Left lung (tissue), 4 donors: ENCODE measurements at regions not wholly inside any gene's neighbourhood (a gene's known extent, or its start where the extent isn't known, plus 50 kb on each side); places are given as distances from the start of the nearest gene placed in this dataset.

Experiments used
- ATAC-seq: fragments of 200-7000 bp; cut with Tn5 transposase; one replicate; pipeline ENCODE4 v1.9.1; 2020; ENCODE audit warnings: moderate library complexity
- DNase-seq, 4 donors: peaks; one replicate each; pipeline ENCODE4 v3.0.0-alpha.2; 2013 to 2020
- H3K27ac ChIP-seq, 2 donors: fragments of 200-600 bp; sonication (generic) in 1 of 2; one replicate each; pipeline versions ENCODE4 v1.5.0 to v1.8.0; 2020 to 2021
- H3K27me3 ChIP-seq, 2 donors: fragments of 200-600 bp; sonication (generic) in 1 of 2; one replicate each; pipeline versions ENCODE4 v1.5.0 to v1.8.0; 2020 to 2021
- H3K36me3 ChIP-seq, 2 donors: fragments of 200-600 bp; sonication (generic) in 1 of 2; one replicate each; pipeline versions ENCODE4 v1.5.0 to v1.8.0; 2020 to 2021
- H3K4me1 ChIP-seq, 2 donors: fragments of 200-600 bp; one replicate each; pipeline ENCODE4 v1.8.0; 2021
- H3K4me3 ChIP-seq, 2 donors: fragments of 200-600 bp; sonication (generic) in 1 of 2; one replicate each; pipeline versions ENCODE4 v1.5.0 to v1.8.0; 2020 to 2021; ENCODE audit warnings: mild to moderate bottlenecking in 1 of 2
- H3K9me3 ChIP-seq, 2 donors: fragments of 200-600 bp; sonication (generic) in 1 of 2; one replicate each; pipeline versions ENCODE4 v1.5.0 to v1.8.0; 2020 to 2021
- CTCF ChIP-seq, 2 donors: fragments of 200-600 bp; sonication (generic) in 1 of 2; IDR thresholded peaks; one replicate each; pipeline versions ENCODE4 v1.5.0 to v1.8.0; 2021; ENCODE audit warnings: antibody characterized with exemption in 2 of 2
- intact Hi-C, 2 donors: fragments of 100-400 bp; cut with DNase I; formaldehyde crosslinking; loops; one replicate each; pipeline versions ENCODE4 v1.11.2 to v1.14.2; 2022
- donor health status: DM: no; HTN: yes; CAD: no.
- donor health status: DM: no; HTN: no; CAD: no.

- H3K4me1 ChIP-seq: no peaks in the 10 kb centered on the region
- intact Hi-C loops: no loop called here
- no peaks in the 10 kb centered on the region for H3K9me3 ChIP-seq
- no peak for ATAC-seq
- DNase-seq: no peak
- no peak overlapping the region for H3K27ac ChIP-seq
- H3K4me3 ChIP-seq: no peak overlapping the region
- H3K36me3 ChIP-seq: no peaks in the 10 kb centered on the region
- TF ChIP-seq CTCF (IDR thresholded peaks at IDR 0.05): no peak
- H3K27me3 ChIP-seq: no peaks in the 10 kb centered on the region
These were observed 62.5 kb upstream of the PALS2 start for GRCh38 chr7:24510759-24511158.

- no peaks in the 10 kb centered on the region for H3K4me1 ChIP-seq
- no peak overlapping the region for H3K27ac ChIP-seq
- no peak for ATAC-seq
- intact Hi-C loops: no loop called here
- H3K9me3 ChIP-seq: no peaks in the 10 kb centered on the region
- no peak for DNase-seq
- TF ChIP-seq CTCF (IDR thresholded peaks at IDR 0.05): no peak
- no peak overlapping the region for H3K4me3 ChIP-seq
- no peaks in the 10 kb centered on the region for H3K36me3 ChIP-seq
- H3K27me3 ChIP-seq: no peaks in the 10 kb centered on the region
These were observed 56.1 kb upstream of the PALS2 start for GRCh38 chr7:24517166-24517565.

GRCh38 chr7:24521917-24522623 lies 51.2 kb upstream of the PALS2 start:
- no peaks in the 10 kb centered on the region for H3K9me3 ChIP-seq
- intact Hi-C loops: no loop called here
- H3K27ac ChIP-seq: no peak overlapping the region
- no peak for TF ChIP-seq CTCF (IDR thresholded peaks at IDR 0.05)
- no peak for DNase-seq
- no peaks in the 10 kb centered on the region for H3K36me3 ChIP-seq
- H3K4me1 ChIP-seq: no peaks in the 10 kb centered on the region
- no peak overlapping the region for H3K4me3 ChIP-seq
- no peak for ATAC-seq
- no peaks in the 10 kb centered on the region for H3K27me3 ChIP-seq
